OCI-LY7 (cell line): ENCODE measurements at regions not wholly inside any gene's neighbourhood (a gene's known extent, or its start where the extent isn't known, plus 50 kb on each side); places are given as distances from the start of the nearest gene placed in this dataset.

ENCODE experiments used
- CTCF ChIP-seq: fragments of 200-600 bp; sonication (generic); conservative IDR thresholded peaks from 2 replicates; pipeline ENCODE4 v1.5.1; 2014; ENCODE audit warnings: mild to moderate bottlenecking, antibody characterized with exemption, low read length, moderate library complexity, mixed read lengths
- EZH2phosphoT487 ChIP-seq: fragments of 200-600 bp; sonication (generic); IDR thresholded peaks from 2 replicates; pipeline ENCODE4 v1.6.1; 2018; ENCODE audit warnings: low read depth, borderline replicate concordance, mild to moderate bottlenecking, mixed run types, antibody characterized with exemption, low read length, moderate library complexity, mixed read lengths

DNA sequence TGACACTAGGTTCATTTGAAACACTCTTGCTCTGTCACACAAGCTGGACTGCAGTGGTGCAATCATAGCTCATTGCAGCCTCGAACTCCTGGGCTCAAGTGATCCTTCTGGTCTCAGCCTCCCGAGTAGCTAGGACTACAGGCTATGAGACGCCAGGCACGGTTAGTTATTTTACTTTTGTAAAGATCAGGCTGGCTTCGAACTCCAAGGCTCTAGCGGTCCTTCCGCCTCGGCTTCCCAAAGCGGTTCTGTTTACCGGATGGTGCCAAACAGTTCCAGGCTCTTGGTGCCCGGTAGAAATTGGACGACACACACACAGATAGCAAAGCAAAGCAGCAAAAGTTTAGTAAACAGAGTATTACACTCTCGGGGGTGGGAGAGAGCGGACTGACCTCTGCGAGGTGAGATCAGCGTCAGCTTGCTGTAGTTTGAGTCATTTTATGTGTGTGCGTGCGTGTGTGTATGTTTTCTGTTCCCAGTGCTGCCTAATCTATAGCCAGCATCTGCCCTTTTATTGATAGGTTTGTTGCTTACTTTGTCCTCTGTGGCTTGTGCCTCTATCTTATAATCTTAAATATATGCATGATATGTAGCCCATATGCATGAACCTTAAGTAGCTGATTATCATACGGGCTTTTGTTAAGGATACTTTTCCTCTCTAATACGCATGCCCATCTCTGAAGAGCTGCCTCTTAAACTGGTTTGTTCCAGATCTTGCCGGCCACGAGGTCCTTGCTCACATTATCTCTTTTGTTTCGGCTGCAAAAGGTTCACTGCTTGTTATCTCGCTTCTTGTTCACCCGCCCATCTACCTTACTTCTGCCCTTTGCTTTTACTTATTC lies 75.2 kb downstream of the OR2B2 start:
- TF ChIP-seq CTCF (no peak), EZH2phosphoT487 (no peak)
